Ishikawa (cell line): ENCODE measurements at regions not wholly inside any gene's neighbourhood (a gene's known extent, or its start where the extent isn't known, plus 50 kb on each side); places are given as distances from the start of the nearest gene placed in this dataset.
A peak's percentile ranks its signal among the peaks of the same experiment; 100 is the strongest.

ENCODE experiments used
- CEBPB ChIP-seq: IDR thresholded peaks from 2 replicates; pipeline ENCODE4 v1.6.1; 2012
- CREB1 ChIP-seq: IDR thresholded peaks from 2 replicates; pipeline ENCODE4 v1.6.1; 2012; ENCODE audit warnings: low read depth
- EGR1 ChIP-seq: IDR thresholded peaks from 2 replicates; pipeline ENCODE4 v1.6.1; 2012
- EP300 ChIP-seq: IDR thresholded peaks from 2 replicates; pipeline ENCODE4 v1.6.1; 2012; ENCODE audit warnings: borderline replicate concordance
- FOXM1 ChIP-seq: IDR thresholded peaks from 2 replicates; pipeline ENCODE4 v1.6.1; 2012; ENCODE audit warnings: low read depth, borderline replicate concordance
- NFIC ChIP-seq: IDR thresholded peaks from 2 replicates; pipeline ENCODE4 v1.6.1; 2012
- RAD21 ChIP-seq: IDR thresholded peaks from 2 replicates; pipeline ENCODE4 v1.6.1; 2012; ENCODE audit warnings: low read depth
- TAF1 ChIP-seq: IDR thresholded peaks from 2 replicates; pipeline ENCODE4 v1.6.1; 2012; ENCODE audit warnings: low read depth, mild to moderate bottlenecking
- TCF12 ChIP-seq: IDR thresholded peaks from 2 replicates; pipeline ENCODE4 v1.6.1; 2012; ENCODE audit warnings: low read depth
- TEAD4 ChIP-seq: IDR thresholded peaks from 2 replicates; pipeline ENCODE4 v1.6.1; 2012
- YY1 ChIP-seq: IDR thresholded peaks from 2 replicates; pipeline ENCODE4 v1.6.1; 2012; ENCODE audit warnings: low read depth
- ZBTB7A ChIP-seq: IDR thresholded peaks from 2 replicates; pipeline ENCODE4 v1.6.1; 2012; ENCODE audit warnings: low read depth
- TF ChIP-seq, protein P1 (sequence below): IDR thresholded peaks from 2 replicates; pipeline ENCODE4 v1.6.1; 2012
- TF ChIP-seq, protein P2 (sequence below): IDR thresholded peaks from 2 replicates; pipeline ENCODE4 v1.6.1; 2012
- TF ChIP-seq, protein P3 (sequence below): IDR thresholded peaks from 2 replicates; pipeline ENCODE4 v1.6.1; 2012; ENCODE audit warnings: low read depth, mild to moderate bottlenecking

DNA sequence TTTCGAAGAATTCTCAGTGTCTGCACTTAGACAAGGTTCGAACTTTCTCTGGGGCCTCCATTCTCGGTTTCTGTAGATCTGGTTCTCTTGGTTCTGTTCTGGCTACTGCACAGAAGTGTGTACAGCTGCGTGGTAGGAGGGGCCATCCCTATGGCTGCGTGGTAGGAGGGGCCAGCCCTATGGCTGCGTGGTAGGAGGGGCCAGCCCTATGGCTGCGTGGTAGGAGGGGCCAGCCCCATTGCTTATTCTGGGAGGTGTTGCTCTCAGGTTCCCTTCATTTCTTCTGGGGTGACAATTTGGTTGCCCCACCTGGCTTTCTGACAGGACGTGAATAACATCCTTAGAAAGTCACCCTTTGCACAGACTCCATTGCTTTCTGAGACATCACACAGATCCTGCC lies 65.2 kb upstream of the CHST15 start:
- no peak for TF ChIP-seq FOXM1
- no peak for TF ChIP-seq ZBTB7A
- no peak for TF ChIP-seq EGR1
- TF ChIP-seq, protein P1, sequence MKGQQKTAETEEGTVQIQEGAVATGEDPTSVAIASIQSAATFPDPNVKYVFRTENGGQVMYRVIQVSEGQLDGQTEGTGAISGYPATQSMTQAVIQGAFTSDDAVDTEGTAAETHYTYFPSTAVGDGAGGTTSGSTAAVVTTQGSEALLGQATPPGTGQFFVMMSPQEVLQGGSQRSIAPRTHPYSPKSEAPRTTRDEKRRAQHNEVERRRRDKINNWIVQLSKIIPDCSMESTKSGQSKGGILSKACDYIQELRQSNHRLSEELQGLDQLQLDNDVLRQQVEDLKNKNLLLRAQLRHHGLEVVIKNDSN: no peak
- no peak for TF ChIP-seq CEBPB
- TF ChIP-seq, protein P2, sequence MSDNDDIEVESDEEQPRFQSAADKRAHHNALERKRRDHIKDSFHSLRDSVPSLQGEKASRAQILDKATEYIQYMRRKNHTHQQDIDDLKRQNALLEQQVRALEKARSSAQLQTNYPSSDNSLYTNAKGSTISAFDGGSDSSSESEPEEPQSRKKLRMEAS: no peak
- TF ChIP-seq EP300: no peak
- TF ChIP-seq RAD21: no peak

GRCh38 chr10:124157271-124157681 lies 63.9 kb upstream of the CHST15 start:
- TF ChIP-seq, protein P2: no peak
- TF ChIP-seq RAD21 (no peak), YY1 (no peak), TEAD4 (no peak), CEBPB (no peak), CREB1 (no peak), TCF12 (no peak), EGR1 (no peak), NFIC (no peak), FOXM1 (no peak), ZBTB7A (no peak), EP300 (no peak), TAF1 (no peak)
- TF ChIP-seq, protein P3, sequence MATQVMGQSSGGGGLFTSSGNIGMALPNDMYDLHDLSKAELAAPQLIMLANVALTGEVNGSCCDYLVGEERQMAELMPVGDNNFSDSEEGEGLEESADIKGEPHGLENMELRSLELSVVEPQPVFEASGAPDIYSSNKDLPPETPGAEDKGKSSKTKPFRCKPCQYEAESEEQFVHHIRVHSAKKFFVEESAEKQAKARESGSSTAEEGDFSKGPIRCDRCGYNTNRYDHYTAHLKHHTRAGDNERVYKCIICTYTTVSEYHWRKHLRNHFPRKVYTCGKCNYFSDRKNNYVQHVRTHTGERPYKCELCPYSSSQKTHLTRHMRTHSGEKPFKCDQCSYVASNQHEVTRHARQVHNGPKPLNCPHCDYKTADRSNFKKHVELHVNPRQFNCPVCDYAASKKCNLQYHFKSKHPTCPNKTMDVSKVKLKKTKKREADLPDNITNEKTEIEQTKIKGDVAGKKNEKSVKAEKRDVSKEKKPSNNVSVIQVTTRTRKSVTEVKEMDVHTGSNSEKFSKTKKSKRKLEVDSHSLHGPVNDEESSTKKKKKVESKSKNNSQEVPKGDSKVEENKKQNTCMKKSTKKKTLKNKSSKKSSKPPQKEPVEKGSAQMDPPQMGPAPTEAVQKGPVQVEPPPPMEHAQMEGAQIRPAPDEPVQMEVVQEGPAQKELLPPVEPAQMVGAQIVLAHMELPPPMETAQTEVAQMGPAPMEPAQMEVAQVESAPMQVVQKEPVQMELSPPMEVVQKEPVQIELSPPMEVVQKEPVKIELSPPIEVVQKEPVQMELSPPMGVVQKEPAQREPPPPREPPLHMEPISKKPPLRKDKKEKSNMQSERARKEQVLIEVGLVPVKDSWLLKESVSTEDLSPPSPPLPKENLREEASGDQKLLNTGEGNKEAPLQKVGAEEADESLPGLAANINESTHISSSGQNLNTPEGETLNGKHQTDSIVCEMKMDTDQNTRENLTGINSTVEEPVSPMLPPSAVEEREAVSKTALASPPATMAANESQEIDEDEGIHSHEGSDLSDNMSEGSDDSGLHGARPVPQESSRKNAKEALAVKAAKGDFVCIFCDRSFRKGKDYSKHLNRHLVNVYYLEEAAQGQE: no peak
- TF ChIP-seq, protein P1: no peak

DNA sequence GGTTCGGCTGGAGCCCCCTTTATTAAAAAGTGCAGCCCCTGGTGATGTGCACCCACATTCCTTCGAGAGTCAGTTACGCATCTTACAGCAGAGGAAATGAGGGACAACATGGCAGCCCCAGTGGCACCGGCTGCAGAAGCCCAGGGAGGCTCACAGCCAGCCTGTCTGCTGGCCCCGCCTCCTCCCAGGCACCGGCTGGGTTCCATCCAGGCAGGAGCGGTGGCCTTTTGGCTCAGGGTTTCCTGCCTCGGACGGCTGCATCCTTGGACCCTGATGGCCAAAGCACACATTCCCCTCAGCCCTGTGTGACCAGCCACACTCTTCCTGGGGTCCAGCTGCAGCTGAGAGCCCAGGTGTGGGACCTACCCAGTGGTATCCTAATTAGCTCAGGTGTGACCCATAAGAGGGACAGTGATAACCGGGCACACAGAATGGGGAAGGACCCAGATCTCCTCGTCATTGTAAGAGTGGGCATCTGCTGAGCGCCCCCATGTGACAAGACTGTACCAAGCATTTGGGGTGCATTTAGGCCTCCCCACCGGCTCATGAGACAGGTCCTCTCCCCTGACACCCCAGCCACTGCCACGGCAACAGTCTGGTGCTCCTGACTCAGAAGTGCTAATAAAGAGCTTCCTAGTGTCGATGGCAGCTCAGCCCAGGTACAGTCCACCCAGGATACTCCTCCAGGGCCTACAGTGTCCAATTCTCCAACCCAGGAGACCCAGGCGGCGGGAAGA lies 63.3 kb upstream of the CHST15 start:
- TF ChIP-seq CREB1 (no peak), EGR1 (no peak), NFIC (no peak), RAD21 (peak; percentile 44; the same call in 1 of the 2 replicates), TAF1 (peak; percentile 22; the same call in 1 of the 2 replicates), TCF12 (peak; percentile 17; the same call in 1 of the 2 replicates), ZBTB7A (no peak), YY1 (peak; percentile 81), TEAD4 (no peak), EP300 (no peak), FOXM1 (no peak), CEBPB (no peak)
- TF ChIP-seq, protein P2: 0 out of 2 replicates have a peak, but pooled peaks have one; percentile 39
- TF ChIP-seq, protein P1: no peak
- TF ChIP-seq, protein P3: no peak

GRCh38 chr10:124155781-124156435 lies 62.5 kb upstream of the CHST15 start:
- TF ChIP-seq, protein P1: 0 out of 2 replicates have a peak, but pooled peaks have one; percentile 13
- peak; percentile 46 for TF ChIP-seq TAF1
- TF ChIP-seq NFIC: peak; percentile 98
- no peak for TF ChIP-seq CREB1
- no peak for TF ChIP-seq CEBPB
- peak; percentile 93 for TF ChIP-seq FOXM1
- TF ChIP-seq EP300: peak; percentile 97
- TF ChIP-seq, protein P2: peak; percentile 73
- TF ChIP-seq ZBTB7A: peak; percentile 98
- no peak for TF ChIP-seq YY1
- TF ChIP-seq, protein P3: no peak
- TF ChIP-seq TCF12: peak; percentile 98
- TF ChIP-seq EGR1: no peak
- TF ChIP-seq TEAD4: peak; percentile 97
- peak; percentile 29; the same call in 1 of the 2 replicates for TF ChIP-seq RAD21
